ENCODE measurements at regions not wholly inside any gene's neighbourhood (a gene's known extent, or its start where the extent isn't known, plus 50 kb on each side); places are given as distances from the start of the nearest gene placed in this dataset.

GRCh38 chr7:12488341-12488740 is 82.2 kb upstream of the SCIN start:
- TF ChIP-seq CTCF (IDR thresholded peaks at IDR 0.05) (no peak), POLR2AphosphoS5 (IDR thresholded peaks at IDR 0.05; ENCODE audit: low read depth, low read length) (no peak), REST (IDR thresholded peaks at IDR 0.05; ENCODE audit: insufficient read depth in 1 of 2, low read depth in 2 of 2, low read length in 1 of 2) (no peak), SIN3A (IDR thresholded peaks at IDR 0.05; ENCODE audit: borderline replicate concordance, insufficient read depth, low read depth, low read length) (no peak)
